ENCODE measurements at regions not wholly inside any gene's neighbourhood (a gene's known extent, or its start where the extent isn't known, plus 50 kb on each side); places are given as distances from the start of the nearest gene placed in this dataset.

- TF ChIP-seq, protein P1, sequence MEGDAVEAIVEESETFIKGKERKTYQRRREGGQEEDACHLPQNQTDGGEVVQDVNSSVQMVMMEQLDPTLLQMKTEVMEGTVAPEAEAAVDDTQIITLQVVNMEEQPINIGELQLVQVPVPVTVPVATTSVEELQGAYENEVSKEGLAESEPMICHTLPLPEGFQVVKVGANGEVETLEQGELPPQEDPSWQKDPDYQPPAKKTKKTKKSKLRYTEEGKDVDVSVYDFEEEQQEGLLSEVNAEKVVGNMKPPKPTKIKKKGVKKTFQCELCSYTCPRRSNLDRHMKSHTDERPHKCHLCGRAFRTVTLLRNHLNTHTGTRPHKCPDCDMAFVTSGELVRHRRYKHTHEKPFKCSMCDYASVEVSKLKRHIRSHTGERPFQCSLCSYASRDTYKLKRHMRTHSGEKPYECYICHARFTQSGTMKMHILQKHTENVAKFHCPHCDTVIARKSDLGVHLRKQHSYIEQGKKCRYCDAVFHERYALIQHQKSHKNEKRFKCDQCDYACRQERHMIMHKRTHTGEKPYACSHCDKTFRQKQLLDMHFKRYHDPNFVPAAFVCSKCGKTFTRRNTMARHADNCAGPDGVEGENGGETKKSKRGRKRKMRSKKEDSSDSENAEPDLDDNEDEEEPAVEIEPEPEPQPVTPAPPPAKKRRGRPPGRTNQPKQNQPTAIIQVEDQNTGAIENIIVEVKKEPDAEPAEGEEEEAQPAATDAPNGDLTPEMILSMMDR (IDR thresholded peaks at IDR 0.05; ENCODE audit: insufficient read depth, low read length): no peak
- H3K4me3 ChIP-seq (ENCODE audit: low read depth, low read length): no peak overlapping the region
- DNase-seq (ENCODE audit: low read depth): no peak
These were observed 76.3 kb upstream of the LRRC7 start for GRCh38 chr1:69491416-69491815.

DNA sequence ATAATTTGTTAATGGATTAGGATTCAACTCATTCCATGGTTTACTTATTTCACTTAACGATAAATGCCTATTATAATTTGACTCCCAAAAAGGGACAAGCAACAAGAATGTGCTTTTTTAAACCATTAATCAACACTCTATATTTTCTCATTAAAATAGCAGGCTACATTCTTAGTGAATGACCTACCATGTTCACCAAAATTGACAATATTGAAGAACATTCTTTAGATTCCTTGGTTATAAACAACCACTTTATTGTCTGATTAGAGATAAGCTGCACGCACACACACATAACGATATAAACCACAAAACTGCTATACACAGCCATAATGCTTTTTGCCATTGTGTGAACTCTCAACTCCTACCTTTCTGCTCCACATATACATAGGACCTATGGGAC, 75.4 kb upstream of the LRRC7 start:
- no peak for DNase-seq (ENCODE audit: low read depth)
- H3K4me3 ChIP-seq (ENCODE audit: low read depth, low read length): no peak overlapping the region
- TF ChIP-seq, protein P1 (IDR thresholded peaks at IDR 0.05; ENCODE audit: insufficient read depth, low read length): no peak

DNA sequence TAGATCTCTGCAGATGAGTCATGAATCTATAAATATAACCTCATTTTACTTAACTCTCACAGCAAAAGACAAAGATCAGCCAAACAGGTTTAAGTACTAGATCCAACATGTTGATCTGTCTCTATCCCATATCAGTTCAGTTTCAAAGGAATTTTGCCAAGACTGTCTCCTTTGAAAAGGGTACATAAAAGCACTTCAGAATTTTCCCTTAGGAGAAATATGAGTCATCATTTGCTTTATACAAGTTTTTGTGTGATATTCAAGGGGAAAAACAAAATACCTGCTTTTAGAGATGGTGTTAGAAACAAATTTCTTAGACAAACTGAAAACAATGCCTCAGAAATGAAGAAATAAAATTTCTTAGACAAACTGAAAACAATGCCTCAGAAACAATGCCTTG, 73.5 kb upstream of the LRRC7 start:
- TF ChIP-seq, protein P1 (IDR thresholded peaks at IDR 0.05; ENCODE audit: insufficient read depth, low read length): no peak

GRCh38 chr1:69497441-69498221, 70.1 kb upstream of the LRRC7 start:
- TF ChIP-seq, protein P1 (IDR thresholded peaks at IDR 0.05; ENCODE audit: insufficient read depth, low read length): no peak
- DNase-seq (ENCODE audit: low read depth): no peak
- no peak overlapping the region for H3K4me3 ChIP-seq (ENCODE audit: low read depth, low read length)

More for the DNA sequence above, 73.5 kb upstream of the LRRC7 start:
- H3K4me3 ChIP-seq (ENCODE audit: low read depth, low read length): no peak overlapping the region
- no peak for DNase-seq (ENCODE audit: low read depth)

GRCh38 chr1:69498711-69499110, 69.0 kb upstream of the LRRC7 start:
- DNase-seq (ENCODE audit: low read depth): no peak
- TF ChIP-seq, protein P1 (IDR thresholded peaks at IDR 0.05; ENCODE audit: insufficient read depth, low read length): no peak
- H3K4me3 ChIP-seq (ENCODE audit: low read depth, low read length): no peak overlapping the region

DNA sequence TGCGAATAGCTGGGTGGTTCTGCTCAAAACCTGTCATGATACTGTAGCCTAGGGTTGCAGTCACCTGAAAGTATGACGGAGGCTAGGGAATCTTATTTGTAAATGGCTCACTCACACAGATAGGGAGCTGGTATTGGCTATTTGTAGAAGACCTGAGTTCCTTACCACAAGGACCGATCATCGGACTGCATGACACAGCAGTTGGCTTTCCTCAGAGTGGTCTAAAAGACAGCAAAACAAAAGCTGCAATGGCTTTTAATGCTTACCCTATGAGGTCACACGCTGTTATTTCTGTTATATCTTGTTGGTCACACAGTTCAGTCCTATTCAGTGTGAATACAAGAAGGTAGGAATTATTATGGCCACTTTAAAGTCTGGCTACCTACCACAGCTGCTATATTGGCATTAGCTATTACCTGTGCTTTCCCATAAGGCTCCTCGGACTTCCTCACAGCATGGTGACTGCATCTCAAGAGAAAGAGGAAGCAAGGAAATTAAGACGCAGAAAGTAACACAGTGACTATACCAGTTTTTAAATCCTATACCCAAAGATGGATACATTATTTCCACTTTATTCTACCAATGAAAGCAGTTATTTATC, 68.4 kb upstream of the LRRC7 start:
- TF ChIP-seq, protein P1 (IDR thresholded peaks at IDR 0.05; ENCODE audit: insufficient read depth, low read length): no peak
- no peak for DNase-seq (ENCODE audit: low read depth)
- H3K4me3 ChIP-seq (ENCODE audit: low read depth, low read length): no peak overlapping the region
